Neural cell (in vitro differentiated cells): ENCODE measurements at regions not wholly inside any gene's neighbourhood (a gene's known extent, or its start where the extent isn't known, plus 50 kb on each side); places are given as distances from the start of the nearest gene placed in this dataset.

Experiments
- CTCF ChIP-seq: fragments of 450-650 bp; IDR thresholded peaks from 2 replicates; pipeline ENCODE4 v1.5.1; 2014; ENCODE audit warnings: antibody characterized with exemption, mild to moderate bottlenecking, moderate library complexity; ENCODE audit not compliant: poor library complexity, severe bottlenecking
- EP300 ChIP-seq: fragments of 450-650 bp; conservative IDR thresholded peaks from 2 replicates; pipeline ENCODE4 v1.6.1; 2014; ENCODE audit warnings: antibody characterized with exemption, mild to moderate bottlenecking, moderate library complexity; ENCODE audit not compliant: poor library complexity, severe bottlenecking
- MXI1 ChIP-seq: fragments of 450-650 bp; conservative IDR thresholded peaks from 2 replicates; pipeline ENCODE4 v1.6.1; 2014; ENCODE audit warnings: antibody characterized with exemption, mild to moderate bottlenecking; ENCODE audit not compliant: poor library complexity, severe bottlenecking
- POLR2AphosphoS5 ChIP-seq: IDR thresholded peaks from 2 replicates; pipeline ENCODE4 v1.6.1; 2012
- TF ChIP-seq, protein P1 (sequence below): IDR thresholded peaks from 2 replicates; pipeline ENCODE4 v1.6.1; 2012; ENCODE audit warnings: borderline replicate concordance

- TF ChIP-seq POLR2AphosphoS5 (no peak), CTCF (no peak), MXI1 (no peak), EP300 (no peak)
- TF ChIP-seq, protein P1, sequence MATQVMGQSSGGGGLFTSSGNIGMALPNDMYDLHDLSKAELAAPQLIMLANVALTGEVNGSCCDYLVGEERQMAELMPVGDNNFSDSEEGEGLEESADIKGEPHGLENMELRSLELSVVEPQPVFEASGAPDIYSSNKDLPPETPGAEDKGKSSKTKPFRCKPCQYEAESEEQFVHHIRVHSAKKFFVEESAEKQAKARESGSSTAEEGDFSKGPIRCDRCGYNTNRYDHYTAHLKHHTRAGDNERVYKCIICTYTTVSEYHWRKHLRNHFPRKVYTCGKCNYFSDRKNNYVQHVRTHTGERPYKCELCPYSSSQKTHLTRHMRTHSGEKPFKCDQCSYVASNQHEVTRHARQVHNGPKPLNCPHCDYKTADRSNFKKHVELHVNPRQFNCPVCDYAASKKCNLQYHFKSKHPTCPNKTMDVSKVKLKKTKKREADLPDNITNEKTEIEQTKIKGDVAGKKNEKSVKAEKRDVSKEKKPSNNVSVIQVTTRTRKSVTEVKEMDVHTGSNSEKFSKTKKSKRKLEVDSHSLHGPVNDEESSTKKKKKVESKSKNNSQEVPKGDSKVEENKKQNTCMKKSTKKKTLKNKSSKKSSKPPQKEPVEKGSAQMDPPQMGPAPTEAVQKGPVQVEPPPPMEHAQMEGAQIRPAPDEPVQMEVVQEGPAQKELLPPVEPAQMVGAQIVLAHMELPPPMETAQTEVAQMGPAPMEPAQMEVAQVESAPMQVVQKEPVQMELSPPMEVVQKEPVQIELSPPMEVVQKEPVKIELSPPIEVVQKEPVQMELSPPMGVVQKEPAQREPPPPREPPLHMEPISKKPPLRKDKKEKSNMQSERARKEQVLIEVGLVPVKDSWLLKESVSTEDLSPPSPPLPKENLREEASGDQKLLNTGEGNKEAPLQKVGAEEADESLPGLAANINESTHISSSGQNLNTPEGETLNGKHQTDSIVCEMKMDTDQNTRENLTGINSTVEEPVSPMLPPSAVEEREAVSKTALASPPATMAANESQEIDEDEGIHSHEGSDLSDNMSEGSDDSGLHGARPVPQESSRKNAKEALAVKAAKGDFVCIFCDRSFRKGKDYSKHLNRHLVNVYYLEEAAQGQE = no peak
These were observed 392.8 kb downstream of the TSN start for GRCh38 chr2:122148128-122148767.
